ENCODE measurements at regions not wholly inside any gene's neighbourhood (a gene's known extent, or its start where the extent isn't known, plus 50 kb on each side); places are given as distances from the start of the nearest gene placed in this dataset.

DNA sequence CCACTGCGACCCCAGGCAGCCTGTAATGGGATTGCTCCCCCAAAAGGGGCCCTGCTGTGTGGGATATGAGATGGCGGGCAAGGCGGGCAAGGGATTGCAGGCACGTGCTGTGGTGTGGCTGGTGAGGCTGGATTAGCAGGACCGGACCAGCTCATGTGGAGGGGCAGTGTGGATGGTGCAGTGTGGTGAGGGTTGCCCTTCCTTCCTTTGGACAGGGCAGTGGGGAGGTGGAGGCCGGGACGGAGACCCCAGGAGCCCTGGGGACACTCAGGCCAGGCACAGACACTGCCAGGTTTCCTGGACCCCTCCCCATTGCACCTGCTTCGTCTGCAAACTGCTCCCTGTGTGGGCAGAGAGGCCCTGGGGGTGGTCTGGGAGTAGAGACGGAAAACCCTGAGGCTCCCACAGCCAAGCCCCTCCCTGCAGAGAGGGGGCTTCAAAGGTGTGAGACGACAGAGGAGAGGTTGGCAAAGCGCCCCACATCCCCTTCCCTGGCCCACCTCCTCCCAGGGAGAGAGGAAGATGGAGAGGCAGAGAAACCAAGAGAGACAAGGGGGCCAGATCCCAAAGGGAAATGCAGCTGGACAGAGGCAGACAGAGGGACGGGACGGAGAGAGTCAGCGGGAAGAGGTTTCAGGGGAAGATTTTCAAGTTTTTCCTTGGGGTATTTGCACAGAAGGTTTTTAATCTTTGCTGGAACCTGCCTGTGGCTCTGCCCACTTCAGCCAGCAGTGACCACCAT is 89.2 kb downstream of the MICALL2 start:
- Mint-ChIP-seq H3K4me1 (peaks cover 53% of the 10 kb centered on the region), H3K9me3 (no peaks in the 10 kb centered on the region), H3K36me3 (ENCODE audit: low read depth) (no peaks in the 10 kb centered on the region), H3K27me3 (ENCODE audit: low read depth, poor library complexity) (peaks cover 47% of the 10 kb centered on the region), H3K4me3 (no peak overlapping the region), H3K27ac (no peak overlapping the region)
- DNase-seq, result no peak
- TF ChIP-seq CTCF (IDR thresholded peaks at IDR 0.05), result no peak

- Mint-ChIP-seq H3K9me3 (no peaks in the 10 kb centered on the region), H3K36me3 (ENCODE audit: low read depth) (no peaks in the 10 kb centered on the region), H3K4me1 (peaks cover 53% of the 10 kb centered on the region), H3K27me3 (ENCODE audit: low read depth, poor library complexity) (peaks cover 43% of the 10 kb centered on the region), H3K27ac (no peak overlapping the region), H3K4me3 (no peak overlapping the region)
- no peak for DNase-seq
- no peak for TF ChIP-seq CTCF (IDR thresholded peaks at IDR 0.05)
Observed at GRCh38 chr7:1370738-1371137, 88.5 kb downstream of the MICALL2 start.

GRCh38 chr7:1372063-1372462 is 87.2 kb downstream of the MICALL2 start:
- Mint-ChIP-seq H3K4me3 (no peak overlapping the region), H3K27me3 (ENCODE audit: low read depth, poor library complexity) (peaks cover 45% of the 10 kb centered on the region), H3K9me3 (no peaks in the 10 kb centered on the region), H3K27ac (no peak overlapping the region), H3K4me1 (peaks cover 57% of the 10 kb centered on the region), H3K36me3 (ENCODE audit: low read depth) (no peaks in the 10 kb centered on the region)
- no peak for TF ChIP-seq CTCF (IDR thresholded peaks at IDR 0.05)
- no peak for DNase-seq

GRCh38 chr7:1372671-1373379 is 86.4 kb downstream of the MICALL2 start:
- H3K27me3 Mint-ChIP-seq (ENCODE audit: low read depth, poor library complexity), result peaks cover 39% of the 10 kb centered on the region

GRCh38 chr7:1377111-1377909 is 82.0 kb downstream of the MICALL2 start:
- DNase-seq, result no peak
- Mint-ChIP-seq H3K9me3 (no peaks in the 10 kb centered on the region), H3K27me3 (ENCODE audit: low read depth, poor library complexity) (peaks cover 32% of the 10 kb centered on the region), H3K36me3 (ENCODE audit: low read depth) (no peaks in the 10 kb centered on the region), H3K4me3 (no peak overlapping the region), H3K27ac (no peak overlapping the region), H3K4me1 (peaks cover 29% of the 10 kb centered on the region)
- TF ChIP-seq CTCF (IDR thresholded peaks at IDR 0.05), result no peak

More at GRCh38 chr7:1372671-1373379, 86.4 kb downstream of the MICALL2 start:
- Mint-ChIP-seq H3K4me3 (no peak overlapping the region), H3K9me3 (no peaks in the 10 kb centered on the region), H3K36me3 (ENCODE audit: low read depth) (no peaks in the 10 kb centered on the region), H3K27ac (no peak overlapping the region), H3K4me1 (peaks cover 53% of the 10 kb centered on the region)
- TF ChIP-seq CTCF (IDR thresholded peaks at IDR 0.05), result no peak
- no peak for DNase-seq

Data from nephron progenitor cell (in vitro differentiated cells).